ENCODE measurements at regions not wholly inside any gene's neighbourhood (a gene's known extent, or its start where the extent isn't known, plus 50 kb on each side); places are given as distances from the start of the nearest gene placed in this dataset.

GRCh38 chr18:67260841-67261240 lies 255.7 kb downstream of the DSEL start:
- Histone ChIP-seq H3K4me3 (ENCODE audit: insufficient read depth, low read depth, low read length) (no peak overlapping the region), H3K36me3 (replicated peaks; ENCODE audit: control insufficient read depth, insufficient read depth, low read length) (no peaks in the 10 kb centered on the region), H3K27me3 (ENCODE audit: control insufficient read depth, insufficient read depth, low read length) (no peaks in the 10 kb centered on the region)
- no peak for DNase-seq

GRCh38 chr18:67250776-67251424 lies 265.6 kb downstream of the DSEL start:
- no peaks in the 10 kb centered on the region for H3K27me3 ChIP-seq (ENCODE audit: control insufficient read depth, insufficient read depth, low read length)

GRCh38 chr18:67243799-67244587 lies 272.5 kb downstream of the DSEL start:
- Histone ChIP-seq H3K4me3 (ENCODE audit: insufficient read depth, low read depth, low read length) (no peak overlapping the region), H3K36me3 (replicated peaks; ENCODE audit: control insufficient read depth, insufficient read depth, low read length) (no peaks in the 10 kb centered on the region)
- DNase-seq = no peak

More at GRCh38 chr18:67250776-67251424, 265.6 kb downstream of the DSEL start:
- no peak overlapping the region for H3K4me3 ChIP-seq (ENCODE audit: insufficient read depth, low read depth, low read length)
- no peak for DNase-seq
- no peaks in the 10 kb centered on the region for H3K36me3 ChIP-seq (replicated peaks; ENCODE audit: control insufficient read depth, insufficient read depth, low read length)

GRCh38 chr18:67242001-67242400 lies 274.5 kb downstream of the DSEL start:
- DNase-seq = no peak
- Histone ChIP-seq H3K27me3 (ENCODE audit: control insufficient read depth, insufficient read depth, low read length) (no peaks in the 10 kb centered on the region), H3K4me3 (ENCODE audit: insufficient read depth, low read depth, low read length) (no peak overlapping the region), H3K36me3 (replicated peaks; ENCODE audit: control insufficient read depth, insufficient read depth, low read length) (no peaks in the 10 kb centered on the region)

More at GRCh38 chr18:67243799-67244587, 272.5 kb downstream of the DSEL start:
- H3K27me3 ChIP-seq (ENCODE audit: control insufficient read depth, insufficient read depth, low read length) = no peaks in the 10 kb centered on the region

GRCh38 chr18:67241299-67241698 lies 275.2 kb downstream of the DSEL start:
- no peak for DNase-seq
- Histone ChIP-seq H3K27me3 (ENCODE audit: control insufficient read depth, insufficient read depth, low read length) (no peaks in the 10 kb centered on the region), H3K36me3 (replicated peaks; ENCODE audit: control insufficient read depth, insufficient read depth, low read length) (no peaks in the 10 kb centered on the region), H3K4me3 (ENCODE audit: insufficient read depth, low read depth, low read length) (no peak overlapping the region)

- no peak for DNase-seq
- H3K4me3 ChIP-seq (ENCODE audit: insufficient read depth, low read depth, low read length) = no peak overlapping the region
Measured at GRCh38 chr18:67239826-67240225, 276.7 kb downstream of the DSEL start.

GRCh38 chr18:67232991-67233390 lies 283.5 kb downstream of the DSEL start:
- Histone ChIP-seq H3K4me3 (ENCODE audit: insufficient read depth, low read depth, low read length) (no peak overlapping the region), H3K27me3 (ENCODE audit: control insufficient read depth, insufficient read depth, low read length) (no peaks in the 10 kb centered on the region), H3K36me3 (replicated peaks; ENCODE audit: control insufficient read depth, insufficient read depth, low read length) (no peaks in the 10 kb centered on the region)
- no peak for DNase-seq

More at GRCh38 chr18:67239826-67240225, 276.7 kb downstream of the DSEL start:
- no peaks in the 10 kb centered on the region for H3K36me3 ChIP-seq (replicated peaks; ENCODE audit: control insufficient read depth, insufficient read depth, low read length)
- no peaks in the 10 kb centered on the region for H3K27me3 ChIP-seq (ENCODE audit: control insufficient read depth, insufficient read depth, low read length)

GRCh38 chr18:67232406-67232805 lies 284.1 kb downstream of the DSEL start:
- Histone ChIP-seq H3K36me3 (replicated peaks; ENCODE audit: control insufficient read depth, insufficient read depth, low read length) (no peaks in the 10 kb centered on the region), H3K27me3 (ENCODE audit: control insufficient read depth, insufficient read depth, low read length) (no peaks in the 10 kb centered on the region), H3K4me3 (ENCODE audit: insufficient read depth, low read depth, low read length) (no peak overlapping the region)
- no peak for DNase-seq

GRCh38 chr18:67222887-67223286 lies 293.6 kb downstream of the DSEL start:
- H3K4me3 ChIP-seq (ENCODE audit: insufficient read depth, low read depth, low read length) = no peak overlapping the region
- H3K36me3 ChIP-seq (replicated peaks; ENCODE audit: control insufficient read depth, insufficient read depth, low read length) = no peaks in the 10 kb centered on the region
- no peaks in the 10 kb centered on the region for H3K27me3 ChIP-seq (ENCODE audit: control insufficient read depth, insufficient read depth, low read length)
- DNase-seq = no peak

GRCh38 chr18:67219821-67220220 lies 296.7 kb downstream of the DSEL start:
- H3K36me3 ChIP-seq (replicated peaks; ENCODE audit: control insufficient read depth, insufficient read depth, low read length) = no peaks in the 10 kb centered on the region
- no peak for DNase-seq
- H3K4me3 ChIP-seq (ENCODE audit: insufficient read depth, low read depth, low read length) = no peak overlapping the region
- no peaks in the 10 kb centered on the region for H3K27me3 ChIP-seq (ENCODE audit: control insufficient read depth, insufficient read depth, low read length)

GRCh38 chr18:67218556-67218955 lies 298.0 kb downstream of the DSEL start:
- no peak for DNase-seq
- H3K4me3 ChIP-seq (ENCODE audit: insufficient read depth, low read depth, low read length) = no peak overlapping the region
- H3K27me3 ChIP-seq (ENCODE audit: control insufficient read depth, insufficient read depth, low read length) = no peaks in the 10 kb centered on the region
- H3K36me3 ChIP-seq (replicated peaks; ENCODE audit: control insufficient read depth, insufficient read depth, low read length) = no peaks in the 10 kb centered on the region

GRCh38 chr18:67217551-67218166 lies 298.9 kb downstream of the DSEL start:
- no peak overlapping the region for H3K4me3 ChIP-seq (ENCODE audit: insufficient read depth, low read depth, low read length)
- DNase-seq = peak; percentile 21
- H3K36me3 ChIP-seq (replicated peaks; ENCODE audit: control insufficient read depth, insufficient read depth, low read length) = no peaks in the 10 kb centered on the region
- no peaks in the 10 kb centered on the region for H3K27me3 ChIP-seq (ENCODE audit: control insufficient read depth, insufficient read depth, low read length)

GRCh38 chr18:67216846-67217245 lies 299.7 kb downstream of the DSEL start:
- DNase-seq = no peak
- Histone ChIP-seq H3K4me3 (ENCODE audit: insufficient read depth, low read depth, low read length) (no peak overlapping the region), H3K27me3 (ENCODE audit: control insufficient read depth, insufficient read depth, low read length) (no peaks in the 10 kb centered on the region), H3K36me3 (replicated peaks; ENCODE audit: control insufficient read depth, insufficient read depth, low read length) (no peaks in the 10 kb centered on the region)

- Histone ChIP-seq H3K4me3 (ENCODE audit: insufficient read depth, low read depth, low read length) (no peak overlapping the region), H3K36me3 (replicated peaks; ENCODE audit: control insufficient read depth, insufficient read depth, low read length) (no peaks in the 10 kb centered on the region), H3K27me3 (ENCODE audit: control insufficient read depth, insufficient read depth, low read length) (no peaks in the 10 kb centered on the region)
- DNase-seq = no peak
Measured at GRCh38 chr18:67215686-67216085, 300.8 kb downstream of the DSEL start.

- DNase-seq = no peak
- no peak overlapping the region for H3K4me3 ChIP-seq (ENCODE audit: insufficient read depth, low read depth, low read length)
- no peaks in the 10 kb centered on the region for H3K27me3 ChIP-seq (ENCODE audit: control insufficient read depth, insufficient read depth, low read length)
- H3K36me3 ChIP-seq (replicated peaks; ENCODE audit: control insufficient read depth, insufficient read depth, low read length) = no peaks in the 10 kb centered on the region
Measured at GRCh38 chr18:67211646-67212045, 304.9 kb downstream of the DSEL start.

All from H7 (cell line).